Neural progenitor cell (in vitro differentiated cells): ENCODE measurements at regions not wholly inside any gene's neighbourhood (a gene's known extent, or its start where the extent isn't known, plus 50 kb on each side); places are given as distances from the start of the nearest gene placed in this dataset.

Source experiments
- DNase-seq: peaks from one replicate; pipeline ENCODE4 v3.0.0-alpha.2; 2016; ENCODE audit warnings: low spot score
- H2AFZ ChIP-seq: fragments of 200-600 bp; sonication (generic); replicated peaks from 2 replicates; pipeline ENCODE4 v1.6.1; 2016; ENCODE audit warnings: antibody characterized with exemption
- H3F3A ChIP-seq: fragments of 200-600 bp; sonication (generic); 2 replicates; pipeline ENCODE4 v1.6.1; 2016; ENCODE audit warnings: antibody characterized with exemption, low read depth
- H3K27ac ChIP-seq: fragments of 200-600 bp; sonication (generic); 2 replicates; pipeline ENCODE4 v1.5.1; 2016; ENCODE audit warnings: mild to moderate bottlenecking
- H3K27me3 ChIP-seq: fragments of 200-600 bp; sonication (generic); 2 replicates; pipeline ENCODE4 v1.6.1; 2016; ENCODE audit warnings: mild to moderate bottlenecking, moderate library complexity
- H3K36me3 ChIP-seq: fragments of 200-600 bp; sonication (generic); 2 replicates; pipeline ENCODE4 v1.5.1; 2016
- H3K4me1 ChIP-seq: fragments of 200-600 bp; sonication (generic); 2 replicates; pipeline ENCODE4 v1.6.1; 2016; ENCODE audit warnings: mixed run types
- H3K4me2 ChIP-seq: fragments of 200-600 bp; sonication (generic); 2 replicates; pipeline ENCODE4 v1.6.1; 2016
- H3K4me3 ChIP-seq: fragments of 200-600 bp; sonication (generic); 2 replicates; pipeline ENCODE4 v1.5.1; 2016
- H3K79me2 ChIP-seq: fragments of 200-600 bp; sonication (generic); 2 replicates; pipeline ENCODE4 v1.6.1; 2016; ENCODE audit warnings: low read depth
- H3K9ac ChIP-seq: fragments of 200-600 bp; sonication (generic); 2 replicates; pipeline ENCODE4 v1.6.1; 2016
- H3K9me3 ChIP-seq: fragments of 200-600 bp; sonication (generic); 2 replicates; pipeline ENCODE4 v1.5.1; 2016; ENCODE audit warnings: low read depth
- H4K20me1 ChIP-seq: fragments of 200-600 bp; sonication (generic); 2 replicates; pipeline ENCODE4 v1.6.1; 2016; ENCODE audit warnings: low read depth
- H3K27ac Mint-ChIP-seq: 3 replicates; pipeline ENCODE4 v1.8.0; 2021; ENCODE audit warnings: mixed read lengths
- H3K27me3 Mint-ChIP-seq: 2 replicates; pipeline ENCODE4 v1.8.0; 2022; ENCODE audit warnings: low read depth, mild to moderate bottlenecking, inconsistent platforms, moderate library complexity, mixed read lengths; ENCODE audit not compliant: insufficient read depth
- H3K36me3 Mint-ChIP-seq: 3 replicates; pipeline ENCODE4 v1.8.0; 2021; ENCODE audit warnings: mixed read lengths
- H3K4me1 Mint-ChIP-seq: 3 replicates; pipeline ENCODE4 v1.8.0; 2021; ENCODE audit warnings: mixed read lengths
- H3K4me3 Mint-ChIP-seq: 3 replicates; pipeline ENCODE4 v1.8.0; 2021; ENCODE audit warnings: mild to moderate bottlenecking, moderate library complexity, mixed read lengths
- H3K9me3 Mint-ChIP-seq: 3 replicates; pipeline ENCODE4 v1.8.0; 2020; ENCODE audit warnings: mixed read lengths
- CTCF ChIP-seq: fragments of 200-600 bp; sonication (generic); IDR thresholded peaks from 2 replicates; pipeline ENCODE4 v1.5.1; 2017; ENCODE audit warnings: antibody characterized with exemption, mild to moderate bottlenecking
- EZH2 ChIP-seq: fragments of 200-600 bp; sonication (generic); IDR thresholded peaks from 2 replicates; pipeline ENCODE4 v1.6.1; 2017; ENCODE audit warnings: antibody characterized with exemption, mild to moderate bottlenecking, moderate library complexity
- EZH2phosphoT487 ChIP-seq: fragments of 200-600 bp; sonication (generic); IDR thresholded peaks from 2 replicates; pipeline ENCODE4 v1.6.1; 2017; ENCODE audit warnings: antibody characterized with exemption

- H3K4me3 Mint-ChIP-seq, result no peak overlapping the region
- H3K4me1 Mint-ChIP-seq, result no peaks in the 10 kb centered on the region
- peaks cover 2% of the 10 kb centered on the region for H3K9me3 Mint-ChIP-seq
- TF ChIP-seq EZH2, result no peak
- no peak for TF ChIP-seq EZH2phosphoT487
- TF ChIP-seq CTCF, result no peak
- Histone ChIP-seq H3K4me1 (no peaks in the 10 kb centered on the region), H2AFZ (no peak overlapping the region), H3K79me2 (no peaks in the 10 kb centered on the region), H3K9me3 (no peaks in the 10 kb centered on the region), H4K20me1 (no peaks in the 10 kb centered on the region), H3K9ac (no peak overlapping the region), H3K4me3 (no peak overlapping the region), H3K27me3 (no peaks in the 10 kb centered on the region), H3K4me2 (no peak overlapping the region), H3F3A (no peaks in the 10 kb centered on the region), H3K27ac (no peak overlapping the region), H3K36me3 (no peaks in the 10 kb centered on the region)
- peaks cover 2% of the 10 kb centered on the region for H3K27me3 Mint-ChIP-seq
- peaks cover 2% of the 10 kb centered on the region for H3K36me3 Mint-ChIP-seq
- no peak for DNase-seq
- no peak overlapping the region for H3K27ac Mint-ChIP-seq
Observed at GRCh38 chr7:130840599-130840998, 106.6 kb upstream of the KLF14 start.

GRCh38 chr7:130841416-130841815, 107.4 kb upstream of the KLF14 start:
- DNase-seq, result no peak
- Mint-ChIP-seq H3K27ac (no peak overlapping the region), H3K4me1 (no peaks in the 10 kb centered on the region), H3K36me3 (peaks cover 2% of the 10 kb centered on the region), H3K9me3 (peaks cover 2% of the 10 kb centered on the region), H3K27me3 (no peaks in the 10 kb centered on the region), H3K4me3 (no peak overlapping the region)
- no peaks in the 10 kb centered on the region for H3K27me3 ChIP-seq
- no peaks in the 10 kb centered on the region for H3F3A ChIP-seq
- H3K4me2 ChIP-seq, result no peak overlapping the region
- no peaks in the 10 kb centered on the region for H4K20me1 ChIP-seq
- no peak overlapping the region for H3K9ac ChIP-seq
- no peak overlapping the region for H3K27ac ChIP-seq
- no peak overlapping the region for H3K4me3 ChIP-seq
- H3K4me1 ChIP-seq, result no peaks in the 10 kb centered on the region
- no peaks in the 10 kb centered on the region for H3K79me2 ChIP-seq
- TF ChIP-seq EZH2, result no peak
- H3K9me3 ChIP-seq, result no peaks in the 10 kb centered on the region
- H3K36me3 ChIP-seq, result no peaks in the 10 kb centered on the region
- H2AFZ ChIP-seq, result no peak overlapping the region

GRCh38 chr7:130843703-130844102, 109.7 kb upstream of the KLF14 start:
- no peak for DNase-seq
- Histone ChIP-seq H3K4me2 (no peak overlapping the region), H3K4me1 (no peaks in the 10 kb centered on the region), H3F3A (no peaks in the 10 kb centered on the region), H4K20me1 (no peaks in the 10 kb centered on the region), H2AFZ (no peak overlapping the region), H3K9ac (no peak overlapping the region), H3K27me3 (no peaks in the 10 kb centered on the region), H3K4me3 (no peak overlapping the region), H3K9me3 (no peaks in the 10 kb centered on the region), H3K27ac (no peak overlapping the region), H3K79me2 (no peaks in the 10 kb centered on the region), H3K36me3 (no peaks in the 10 kb centered on the region)
- Mint-ChIP-seq H3K4me3 (no peak overlapping the region), H3K36me3 (peaks cover 2% of the 10 kb centered on the region), H3K4me1 (no peaks in the 10 kb centered on the region), H3K9me3 (peaks cover 2% of the 10 kb centered on the region), H3K27me3 (no peaks in the 10 kb centered on the region), H3K27ac (no peak overlapping the region)
- TF ChIP-seq EZH2, result no peak
- TF ChIP-seq CTCF, result no peak
- TF ChIP-seq EZH2phosphoT487, result no peak

GRCh38 chr7:130844811-130845580, 111.0 kb upstream of the KLF14 start:
- DNase-seq, result no peak
- no peak overlapping the region for H3K9ac ChIP-seq
- no peaks in the 10 kb centered on the region for H4K20me1 ChIP-seq
- no peak overlapping the region for H3K4me3 ChIP-seq
- no peaks in the 10 kb centered on the region for H3K27me3 ChIP-seq
- peaks cover 2% of the 10 kb centered on the region for H3K9me3 Mint-ChIP-seq
- no peak overlapping the region for H3K27ac Mint-ChIP-seq
- H3K4me3 Mint-ChIP-seq, result no peak overlapping the region
- no peak for TF ChIP-seq EZH2
- TF ChIP-seq CTCF, result no peak
- no peak for TF ChIP-seq EZH2phosphoT487
- no peaks in the 10 kb centered on the region for H3F3A ChIP-seq
- no peaks in the 10 kb centered on the region for H3K4me1 Mint-ChIP-seq
- H3K4me2 ChIP-seq, result no peak overlapping the region
- H3K27ac ChIP-seq, result no peak overlapping the region
- no peaks in the 10 kb centered on the region for H3K79me2 ChIP-seq
- H3K27me3 Mint-ChIP-seq, result no peaks in the 10 kb centered on the region
- H2AFZ ChIP-seq, result no peak overlapping the region
- H3K36me3 Mint-ChIP-seq, result peaks cover 2% of the 10 kb centered on the region
- H3K4me1 ChIP-seq, result no peaks in the 10 kb centered on the region
- no peaks in the 10 kb centered on the region for H3K9me3 ChIP-seq
- H3K36me3 ChIP-seq, result no peaks in the 10 kb centered on the region
